Activated T-cell treated with anti-CD3 and anti-CD28 coated beads, Interleukin-2, amount 50 U/mL, for 48 hours (primary cell): ENCODE measurements at regions not wholly inside any gene's neighbourhood (a gene's known extent, or its start where the extent isn't known, plus 50 kb on each side); places are given as distances from the start of the nearest gene placed in this dataset.

Experiments
- DNase-seq, 2 experiments: peaks; one replicate each; pipeline ENCODE4 v3.0.0-alpha.2; 2020

DNA sequence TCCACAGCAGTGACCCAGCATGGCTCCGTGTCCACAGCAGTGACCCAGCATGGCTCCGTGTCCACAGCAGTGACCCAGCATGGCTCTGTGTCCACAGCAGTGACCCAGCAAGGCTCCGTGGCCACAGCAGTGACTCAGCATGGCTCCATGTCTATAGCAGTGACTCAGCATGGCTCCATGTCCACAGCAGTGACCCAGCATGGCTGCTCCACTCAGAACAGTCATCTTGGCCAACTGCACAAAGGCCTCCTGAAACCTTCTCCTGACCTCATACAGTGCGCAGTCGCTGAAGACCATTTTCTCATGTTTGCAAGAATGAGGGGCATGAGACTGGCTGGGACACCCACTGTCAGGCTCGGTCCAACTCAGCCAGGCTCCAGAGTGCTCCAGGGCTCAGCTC, 333.4 kb upstream of the RAB6C start:
- DNase-seq: no peak

DNA sequence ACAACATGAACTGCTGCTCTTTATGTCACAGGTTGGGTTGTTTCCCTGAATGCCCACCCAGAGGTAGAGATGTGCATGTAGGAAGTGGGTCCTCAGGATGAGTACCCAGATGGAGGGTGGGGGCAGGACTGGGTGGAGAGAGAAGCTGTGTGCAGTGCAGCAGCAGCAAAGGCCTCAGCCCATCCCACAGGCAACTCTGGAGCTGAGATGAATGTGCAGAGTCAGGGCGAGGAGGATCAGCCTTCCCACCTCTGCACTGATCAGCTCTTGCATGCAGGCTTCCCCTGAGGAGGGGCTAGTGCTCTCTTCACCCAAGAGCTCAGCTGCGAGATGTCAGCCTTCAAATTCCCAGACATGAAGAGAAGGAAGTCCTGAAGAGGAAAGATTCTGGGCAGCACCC, 326.2 kb upstream of the RAB6C start:
- DNase-seq: no peak

DNA sequence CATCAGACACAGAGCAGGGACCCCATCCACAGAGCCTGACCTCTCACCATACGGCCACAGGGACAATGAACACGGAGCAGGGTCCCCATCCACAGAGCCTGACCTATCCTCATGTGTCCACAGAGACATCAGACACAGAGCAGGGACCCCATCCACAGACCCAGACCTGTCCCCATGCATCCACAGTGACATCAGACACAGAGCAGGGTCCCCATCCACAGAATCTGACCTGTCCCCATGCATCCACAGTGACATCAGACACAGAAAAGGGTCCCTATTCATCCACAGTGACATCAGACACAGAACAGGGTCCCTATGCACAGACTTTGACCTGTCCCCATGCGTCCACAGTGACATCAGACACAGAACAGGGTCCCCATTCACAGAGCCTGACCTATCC, 325.1 kb upstream of the RAB6C start:
- DNase-seq: no peak

DNA sequence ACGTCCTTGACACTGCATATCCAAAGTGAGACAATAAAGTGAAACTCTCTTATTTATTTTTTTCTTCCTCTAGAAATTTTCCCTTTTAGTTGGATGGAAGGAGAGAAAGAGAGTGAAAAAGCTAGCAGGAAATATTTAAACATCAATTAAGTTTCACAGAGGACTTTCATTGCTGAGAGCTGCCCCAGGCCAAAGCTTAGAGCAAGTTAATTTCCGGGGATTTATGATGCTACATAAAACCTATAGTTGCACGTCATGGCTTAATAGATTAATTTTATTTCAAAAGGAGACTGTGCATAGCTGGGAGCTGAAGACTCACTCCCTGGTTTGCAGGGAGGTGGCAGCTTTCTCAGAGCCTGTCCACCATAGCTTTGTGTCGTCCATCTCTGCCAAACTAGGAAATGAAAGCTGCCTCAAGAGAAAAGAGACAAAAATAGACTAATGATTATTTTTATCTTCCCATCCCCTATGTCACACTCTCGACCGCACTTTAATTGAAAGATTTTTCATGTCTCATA, 323.3 kb upstream of the RAB6C start:
- no peak for DNase-seq

DNA sequence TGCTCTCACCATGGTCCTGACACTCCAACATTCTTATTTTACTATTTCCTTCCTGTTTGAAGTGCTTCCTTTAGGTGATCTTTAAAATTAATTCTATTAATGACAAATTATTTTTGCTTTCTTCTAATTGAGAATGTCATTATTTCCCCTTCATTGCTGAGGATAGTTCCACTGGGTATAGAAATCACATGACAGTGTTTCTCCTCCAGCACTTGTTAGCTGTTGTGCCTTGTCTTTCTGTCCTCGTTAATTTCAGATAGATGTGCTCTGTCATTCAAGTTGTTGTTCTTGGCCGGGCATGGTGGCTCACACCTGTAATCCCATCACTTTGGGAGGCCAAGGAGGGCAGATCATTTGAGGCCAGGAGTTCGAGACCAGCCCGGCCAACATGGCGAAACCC, 321.0 kb upstream of the RAB6C start:
- no peak for DNase-seq

DNA sequence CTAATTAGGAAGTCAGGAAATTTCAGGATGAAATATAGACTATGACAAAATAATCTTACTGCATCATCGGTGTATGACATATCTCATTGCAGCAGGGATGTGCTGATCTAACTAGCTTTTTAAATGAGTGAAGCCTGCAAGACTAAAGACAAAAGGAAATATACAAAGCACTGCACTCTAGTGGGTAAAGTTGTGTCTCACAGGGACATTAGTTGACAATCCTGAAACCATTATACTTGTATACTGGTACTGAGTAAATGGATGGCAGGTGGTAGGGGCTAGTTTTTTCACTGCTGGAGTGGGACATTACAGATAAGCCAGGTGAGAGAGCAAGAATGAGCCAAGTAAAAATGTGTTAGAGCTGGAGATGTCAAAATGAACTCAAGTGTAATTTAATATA, 317.5 kb upstream of the RAB6C start:
- no peak for DNase-seq

DNA sequence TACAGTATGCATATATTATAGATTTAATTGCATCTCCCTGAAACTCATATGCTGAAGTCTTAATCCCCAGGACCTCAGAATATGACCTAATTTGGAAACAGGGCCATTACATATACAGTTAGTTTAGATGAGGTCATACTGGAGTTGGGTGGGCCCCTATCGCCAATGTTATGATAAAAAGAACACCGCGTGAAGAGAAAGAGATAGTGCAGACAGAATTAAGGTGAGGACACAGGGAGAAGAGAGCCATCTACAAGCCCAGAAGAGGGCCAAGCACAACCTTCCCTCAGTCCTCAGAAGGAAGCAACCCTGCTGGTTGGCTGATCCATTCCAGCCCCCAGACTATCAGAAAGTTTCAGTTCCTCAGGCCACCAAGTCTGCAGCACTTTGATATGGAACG, 311.9 kb upstream of the RAB6C start:
- DNase-seq: no peak

DNA sequence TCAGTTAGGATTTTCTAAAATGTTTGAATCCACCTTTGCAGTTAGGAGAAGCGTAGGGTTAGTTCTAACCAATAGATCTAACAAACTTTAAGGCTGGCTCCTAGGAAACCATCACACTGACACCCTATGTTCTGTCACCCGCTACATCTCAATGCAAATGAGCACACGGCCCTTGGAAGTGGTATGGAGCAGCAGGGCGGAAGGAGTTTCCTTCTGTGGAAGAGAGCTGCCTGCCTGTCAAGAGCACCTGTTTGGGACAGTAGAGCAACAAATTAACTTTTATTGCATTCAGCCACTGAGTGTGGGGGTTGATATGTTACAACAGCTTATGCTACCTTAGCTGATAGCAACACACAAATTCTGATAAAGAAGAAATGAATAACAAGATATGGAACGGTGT, 306.9 kb upstream of the RAB6C start:
- no peak for DNase-seq

DNA sequence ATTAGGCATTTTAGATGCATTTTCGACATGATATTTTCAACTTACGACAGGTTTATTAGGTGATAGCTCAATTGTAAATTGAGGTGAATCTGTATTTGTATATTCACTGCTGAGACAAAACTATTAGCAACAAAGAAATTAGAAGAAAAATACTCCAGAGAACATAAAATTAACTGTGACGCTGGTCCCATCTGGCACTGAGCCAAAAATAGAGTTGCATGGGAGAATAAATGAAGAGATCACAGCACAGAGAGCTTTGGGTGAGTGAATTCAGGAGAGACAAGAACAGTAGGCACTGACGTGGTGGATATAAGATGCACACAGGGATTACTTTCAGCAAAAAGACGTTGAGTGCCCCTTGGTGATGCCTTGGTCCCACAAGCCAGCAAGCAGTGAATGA, 306.2 kb upstream of the RAB6C start:
- no peak for DNase-seq

DNA sequence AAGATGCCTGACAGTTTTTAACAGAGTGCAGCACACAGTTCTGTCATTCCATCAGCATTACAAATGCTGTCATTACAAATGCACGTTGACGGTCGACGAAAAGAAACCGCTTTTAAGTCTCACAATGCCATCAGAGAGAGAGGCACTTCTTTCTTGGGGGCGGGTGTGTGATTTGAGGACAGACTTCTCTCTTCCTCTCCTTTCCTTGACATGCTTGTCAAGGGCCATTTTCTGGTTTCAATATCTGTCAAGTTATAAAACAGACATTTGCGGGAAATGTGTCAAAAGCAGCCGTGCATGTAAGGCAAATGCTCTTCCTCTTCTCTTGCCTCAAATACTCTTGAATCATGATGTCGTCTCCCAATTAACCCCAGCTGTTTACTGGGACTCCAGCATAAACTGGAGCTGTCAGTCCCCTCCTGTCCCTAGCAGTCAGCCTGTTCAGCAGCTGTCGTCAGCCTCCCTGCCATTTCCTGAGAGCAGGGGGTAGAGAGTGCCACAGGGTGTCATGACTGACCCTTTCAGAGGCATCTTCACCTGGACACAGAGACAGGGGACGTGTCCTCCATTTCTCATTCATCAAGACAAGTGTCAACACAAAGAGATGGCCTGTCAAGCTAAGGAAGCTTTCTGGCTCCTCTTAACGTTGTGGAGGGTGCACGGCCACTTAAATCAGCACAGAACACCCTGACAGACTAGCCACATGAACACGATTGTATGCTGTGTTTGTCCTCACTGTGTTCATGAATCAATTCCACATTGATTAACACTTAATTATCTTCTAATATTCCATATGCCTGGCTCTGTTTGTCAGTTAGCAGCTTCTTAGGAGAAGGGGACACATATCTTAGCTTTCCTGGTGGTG, 305.4 kb upstream of the RAB6C start:
- no peak for DNase-seq

DNA sequence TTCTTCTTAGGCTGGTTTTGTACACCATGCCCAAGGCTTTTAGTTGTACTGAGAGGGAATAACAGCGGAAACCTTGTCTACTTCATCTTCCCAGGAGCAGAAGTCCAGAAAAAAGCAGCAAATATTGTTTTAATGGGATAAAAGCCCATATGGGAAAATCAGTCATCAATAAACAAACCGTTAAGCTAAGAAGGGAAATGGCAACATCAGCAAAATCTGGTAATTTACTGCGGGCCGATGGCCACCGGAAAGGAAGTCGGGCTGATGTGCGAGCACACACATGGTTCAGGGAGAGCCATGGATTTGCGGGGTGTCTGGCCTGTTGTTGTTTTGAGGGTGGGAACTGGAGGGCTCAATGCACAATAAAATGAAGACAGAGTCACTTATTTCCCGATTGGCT, 300.7 kb upstream of the RAB6C start:
- DNase-seq: no peak

DNA sequence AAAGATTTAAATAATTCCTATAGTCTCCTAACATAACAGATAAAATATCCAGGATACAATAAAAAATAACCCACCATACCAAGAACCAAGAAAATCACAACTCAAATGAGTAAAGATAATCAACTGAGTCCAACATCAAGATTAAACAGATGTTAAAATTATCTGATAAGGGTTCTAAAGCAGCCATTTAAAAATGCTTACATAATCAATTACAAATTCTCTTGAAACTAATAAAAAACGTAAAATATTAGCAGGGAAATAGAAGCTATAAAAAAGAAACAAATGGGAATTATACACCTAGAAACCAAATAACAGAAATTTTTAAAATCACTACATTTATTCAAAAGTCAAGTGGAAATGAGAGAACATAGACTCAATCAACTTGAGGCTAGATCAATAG, 297.7 kb upstream of the RAB6C start:
- DNase-seq: no peak

DNA sequence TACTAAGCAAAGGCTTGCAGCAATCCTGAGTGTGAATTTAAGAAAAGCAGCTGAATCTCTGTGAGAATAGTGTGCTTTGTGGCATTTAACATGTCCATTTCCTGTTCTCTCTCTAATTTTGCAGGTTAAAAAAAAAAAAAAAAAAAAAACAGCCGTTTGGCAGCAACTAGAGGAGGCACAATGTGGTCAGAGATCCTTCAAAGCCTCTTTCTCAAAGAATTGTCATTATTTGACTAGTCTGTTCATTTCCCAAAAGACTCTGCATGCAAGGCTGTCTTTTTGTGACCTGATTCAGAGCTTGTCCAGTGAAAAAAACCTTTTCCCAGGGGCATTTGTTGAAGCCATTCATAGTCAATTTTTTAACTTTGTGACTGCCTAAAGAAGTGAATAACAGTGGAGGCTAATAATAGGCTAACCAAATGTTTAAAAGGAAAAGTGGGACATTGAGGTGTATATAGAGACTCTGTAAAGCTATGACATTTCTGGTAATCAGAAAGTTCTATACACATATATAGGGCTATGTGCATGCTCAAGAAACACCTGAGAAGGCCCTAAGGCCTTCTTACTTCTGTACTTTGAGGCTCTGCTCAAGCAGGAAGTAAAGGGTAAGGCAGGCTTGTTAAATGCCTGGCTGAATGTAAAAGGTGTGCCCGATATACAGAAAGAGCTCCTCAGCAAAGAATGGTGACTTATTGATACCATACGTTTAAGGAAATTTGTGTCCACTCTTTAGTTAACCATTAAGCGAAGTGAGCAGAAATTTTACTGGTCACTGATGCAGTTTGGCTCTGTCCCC, 289.6 kb upstream of the RAB6C start:
- DNase-seq: no peak

DNA sequence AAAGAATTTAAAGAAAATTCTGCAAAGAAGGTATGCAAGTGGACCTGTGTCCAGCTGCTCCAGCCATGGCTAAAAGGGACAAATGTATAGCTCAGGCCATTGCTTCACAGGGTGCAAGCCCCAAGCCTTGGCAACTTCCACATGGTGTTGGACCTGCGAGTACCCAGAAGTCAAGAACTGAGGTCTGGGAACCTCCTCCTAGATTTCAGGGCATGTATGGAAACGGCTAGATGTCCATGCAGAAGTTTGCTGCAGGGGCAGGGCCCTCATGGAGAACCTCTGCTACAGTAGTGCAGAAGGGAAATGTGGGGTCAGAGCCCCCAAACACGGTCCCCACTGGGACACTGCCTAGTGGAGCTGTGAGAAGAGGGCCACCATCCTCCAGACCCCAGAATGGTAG, 284.0 kb upstream of the RAB6C start:
- DNase-seq: no peak

DNA sequence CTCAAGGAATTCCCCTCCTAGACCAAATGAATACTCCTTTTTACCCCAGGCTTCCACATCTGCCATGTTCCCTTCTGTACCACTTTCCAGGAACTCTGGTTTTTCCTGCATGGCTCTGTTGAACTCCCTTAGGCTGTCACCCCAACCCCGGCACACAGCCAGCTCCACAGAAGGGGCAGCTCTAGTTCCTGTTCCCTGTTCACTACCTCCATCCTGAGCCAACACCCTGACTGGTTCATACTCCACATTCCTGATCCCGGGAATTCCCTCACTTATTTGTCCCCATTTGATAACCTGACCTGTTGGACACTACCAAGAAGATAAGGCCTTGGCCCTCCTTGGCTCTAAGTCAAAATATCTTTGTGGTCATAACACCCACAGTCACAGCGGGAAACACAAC, 280.9 kb upstream of the RAB6C start:
- DNase-seq: no peak

DNA sequence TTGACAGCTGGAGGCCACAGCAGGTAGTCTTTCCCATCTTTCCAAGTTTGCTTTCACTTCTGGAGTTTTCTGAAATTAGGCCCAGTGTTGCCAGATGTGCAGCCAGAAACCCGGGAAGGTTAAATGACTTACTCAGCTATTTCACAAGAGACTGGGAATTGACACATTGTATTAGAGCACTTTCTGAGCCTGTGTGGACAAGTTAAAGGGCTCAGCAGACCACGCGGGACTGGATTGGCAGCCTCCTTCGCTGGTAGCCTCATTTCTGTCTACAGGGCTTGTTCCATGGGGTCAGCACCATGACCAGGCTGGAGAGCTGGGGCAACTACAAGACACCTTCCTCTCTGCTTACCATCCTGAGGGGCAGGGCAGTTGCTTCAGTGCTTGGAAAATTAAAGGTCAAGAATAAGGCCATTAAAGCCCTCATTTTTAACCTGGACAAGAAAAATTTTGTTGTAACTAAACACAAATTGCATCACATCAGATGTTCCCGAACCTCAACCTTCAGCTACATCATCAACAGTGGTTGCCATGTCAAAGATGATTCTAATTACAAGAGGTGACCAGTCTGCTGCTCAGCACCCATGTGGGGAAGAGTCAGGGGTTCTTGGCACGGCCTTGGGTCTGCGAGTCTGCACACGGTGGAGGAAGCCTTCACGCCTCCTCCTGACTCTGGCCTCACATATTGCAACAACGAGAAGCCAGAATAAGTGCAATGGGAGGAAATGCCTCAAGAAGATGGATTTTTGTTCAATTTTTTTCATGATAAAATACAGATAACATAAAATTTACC, 279.5 kb upstream of the RAB6C start:
- DNase-seq: no peak

DNA sequence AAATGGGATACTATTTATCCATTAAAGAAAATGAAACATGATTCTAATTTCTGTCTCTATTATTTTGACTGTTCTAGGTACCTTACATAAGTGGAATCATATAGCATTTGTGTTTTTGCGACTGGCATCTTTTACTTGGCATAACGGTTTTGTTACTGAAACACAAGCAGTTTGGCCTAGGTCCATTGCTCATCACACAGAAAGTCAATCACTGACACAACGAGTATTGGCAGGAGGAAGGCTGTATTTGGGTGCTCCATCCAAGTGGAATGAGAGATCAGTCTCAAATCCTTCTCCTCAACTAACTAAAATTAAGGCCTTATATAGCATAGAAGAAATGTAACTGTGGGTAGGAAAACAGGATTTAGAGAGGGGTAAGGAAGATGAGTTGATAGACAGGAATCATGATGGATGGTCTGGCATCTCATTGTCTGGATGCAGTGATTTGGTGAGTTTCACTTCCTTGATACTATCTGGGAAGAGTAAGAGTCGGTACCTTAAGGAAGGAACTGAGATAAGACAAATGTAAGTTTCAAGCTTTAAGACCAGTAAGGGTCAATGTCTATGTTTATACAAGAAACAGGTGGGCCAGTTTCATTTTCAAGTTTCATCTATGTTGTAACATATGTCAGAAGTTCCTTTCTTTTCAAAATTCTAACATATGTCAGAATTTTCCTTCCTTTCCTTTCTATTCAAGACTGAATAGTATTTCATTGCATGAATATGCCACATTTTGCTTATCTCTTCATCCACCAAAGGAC, 276.9 kb upstream of the RAB6C start:
- no peak for DNase-seq

DNA sequence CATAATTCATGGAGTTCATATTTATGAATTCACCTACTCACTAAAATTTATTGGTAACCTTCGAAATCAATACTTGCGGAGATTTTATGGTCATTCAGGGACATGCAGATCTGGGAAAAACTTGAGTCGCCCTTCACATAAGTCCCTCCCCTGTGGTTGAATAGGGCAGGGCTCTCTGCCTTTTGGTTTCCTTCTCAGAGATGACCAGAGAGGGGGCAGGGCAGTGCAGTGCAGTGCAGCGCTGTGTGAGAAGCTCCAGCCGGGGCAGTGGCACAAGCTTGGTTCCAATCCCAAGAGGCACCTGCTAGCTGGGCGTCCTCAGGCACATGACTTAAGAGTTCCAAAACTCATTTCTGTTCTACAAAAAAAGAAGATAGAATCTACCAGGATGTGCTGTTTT, 274.4 kb upstream of the RAB6C start:
- no peak for DNase-seq

DNA sequence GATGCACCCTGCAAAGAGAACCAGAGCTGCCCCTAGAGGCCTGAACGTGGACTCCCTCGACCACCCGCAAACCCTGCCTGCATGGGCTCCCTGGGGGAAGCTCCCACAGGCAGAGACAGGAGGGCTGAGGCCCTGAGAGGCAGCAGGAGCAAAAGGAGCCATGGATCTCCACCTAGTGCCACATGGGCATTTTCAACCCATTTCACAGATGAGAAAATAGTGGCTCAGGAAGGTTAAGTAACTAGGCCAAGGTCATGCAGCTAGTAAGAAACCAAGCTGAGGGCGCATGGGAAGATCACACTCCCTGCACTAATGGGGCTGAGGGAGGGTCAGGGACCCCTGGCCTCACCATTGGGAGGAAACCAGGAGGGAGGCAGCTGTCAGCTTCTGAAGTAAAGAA, 271.7 kb upstream of the RAB6C start:
- DNase-seq: no peak

DNA sequence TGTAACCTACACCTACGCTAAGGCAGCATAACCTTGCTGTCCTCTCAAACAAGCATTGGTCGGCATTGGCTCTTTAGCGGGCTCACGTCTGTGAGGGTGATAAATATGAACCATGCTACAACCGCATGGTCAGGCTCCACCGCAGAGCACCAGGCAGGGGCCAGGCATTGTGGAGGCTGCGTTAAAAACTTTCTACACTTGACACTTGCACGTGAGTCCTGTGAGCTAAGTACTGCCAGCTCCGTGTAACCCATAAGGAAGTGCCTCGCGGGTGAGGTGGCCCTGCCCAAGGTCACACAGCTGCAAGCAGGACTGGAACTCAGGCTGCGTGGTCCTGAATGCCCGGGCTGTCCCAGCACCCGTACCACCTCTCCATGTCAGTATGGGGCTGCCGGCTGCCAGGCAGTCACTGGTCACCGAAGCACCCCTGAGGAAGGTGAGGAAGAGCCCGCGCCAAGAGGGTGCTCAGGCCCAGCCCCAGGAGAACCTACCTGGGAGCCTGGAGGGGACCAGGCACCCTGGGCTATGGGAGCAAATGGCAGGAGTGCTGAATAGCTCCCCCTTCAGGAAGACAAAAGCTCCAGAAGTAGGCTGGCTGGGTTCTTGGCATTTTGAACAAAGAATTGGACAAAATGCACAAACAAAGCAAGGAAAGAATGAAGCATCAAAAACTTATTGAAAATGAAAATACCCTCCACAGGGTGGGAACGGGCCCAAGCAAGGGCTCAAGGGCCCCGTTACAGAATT, 271.1 kb upstream of the RAB6C start:
- no peak for DNase-seq

DNA sequence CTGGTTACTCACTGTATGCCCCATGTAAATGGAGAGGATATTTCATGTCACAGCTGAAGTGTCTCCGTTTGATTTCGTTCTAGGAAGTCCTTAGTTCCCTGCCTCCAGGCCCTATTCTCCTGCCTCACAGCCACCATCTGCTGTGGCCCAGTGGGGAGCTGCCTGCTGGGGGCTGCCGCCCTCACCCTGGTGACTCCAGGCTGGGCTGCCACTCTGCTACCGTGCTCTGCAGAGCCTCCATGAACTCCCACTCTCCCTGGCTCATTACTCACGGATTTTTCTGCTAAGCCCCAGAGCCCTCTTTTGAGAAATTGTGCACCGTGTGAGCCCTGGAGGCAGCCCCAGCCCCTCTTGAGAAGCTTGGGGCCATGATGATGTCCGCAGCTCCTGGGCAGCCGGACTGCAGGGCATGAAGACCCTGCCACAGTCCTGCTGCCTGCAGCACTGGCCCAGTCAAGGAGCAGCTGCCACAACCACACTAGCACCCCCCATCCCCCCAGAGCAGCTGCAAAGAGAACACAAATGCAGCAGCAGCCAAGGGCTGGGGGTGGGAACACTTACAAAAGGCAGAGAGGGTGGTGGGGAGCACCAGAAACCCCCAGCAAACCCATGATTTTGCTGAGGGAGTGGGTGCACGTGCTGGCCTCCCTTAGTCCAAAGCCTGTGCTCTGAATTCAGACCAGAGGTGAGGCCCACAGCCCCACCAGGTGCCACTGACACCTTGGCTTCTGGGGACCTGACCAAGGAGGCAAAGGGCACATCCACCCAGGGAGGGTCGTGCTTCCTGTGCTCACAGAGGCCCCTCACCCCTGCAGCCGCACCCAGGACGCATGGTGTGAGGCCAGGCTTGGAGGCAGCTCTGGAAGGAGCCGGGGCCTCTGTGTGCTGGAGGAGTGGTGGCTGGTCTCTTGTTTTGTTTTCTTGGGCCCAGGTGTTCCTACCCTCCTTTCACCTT, 270.2 kb upstream of the RAB6C start:
- DNase-seq: no peak
